ENCODE measurements at regions not wholly inside any gene's neighbourhood (a gene's known extent, or its start where the extent isn't known, plus 50 kb on each side); places are given as distances from the start of the nearest gene placed in this dataset.

GRCh38 chr14:36398463-36399291 lies 78.2 kb upstream of the MBIP start:
- no peak for TF ChIP-seq CTCF (IDR thresholded peaks at IDR 0.05; ENCODE audit: low read depth, low read length)
- Histone ChIP-seq H3K4me1 (ENCODE audit: low read depth) (no peaks in the 10 kb centered on the region), H3K9me3 (ENCODE audit: low read depth) (no peaks in the 10 kb centered on the region), H3K4me3 (no peak overlapping the region), H3K27me3 (no peaks in the 10 kb centered on the region), H3K27ac (no peak overlapping the region), H3K36me3 (no peaks in the 10 kb centered on the region)
- DNase-seq (ENCODE audit: low read depth in 1 of 2, low spot score in 1 of 2) = no peak

- no peaks in the 10 kb centered on the region for H3K27me3 ChIP-seq
- TF ChIP-seq CTCF (IDR thresholded peaks at IDR 0.05; ENCODE audit: low read depth, low read length) = no peak
- H3K9me3 ChIP-seq (ENCODE audit: low read depth) = no peaks in the 10 kb centered on the region
- no peak overlapping the region for H3K27ac ChIP-seq
- H3K4me3 ChIP-seq = no peak overlapping the region
- no peaks in the 10 kb centered on the region for H3K4me1 ChIP-seq (ENCODE audit: low read depth)
- no peak for DNase-seq (ENCODE audit: low read depth in 1 of 2, low spot score in 1 of 2)
- no peaks in the 10 kb centered on the region for H3K36me3 ChIP-seq
Measured at GRCh38 chr14:36397357-36397756, 76.9 kb upstream of the MBIP start.

- DNase-seq (ENCODE audit: low read depth in 1 of 2, low spot score in 1 of 2) = no peak
- Histone ChIP-seq H3K36me3 (no peaks in the 10 kb centered on the region), H3K9me3 (ENCODE audit: low read depth) (no peaks in the 10 kb centered on the region), H3K4me3 (no peak overlapping the region), H3K4me1 (ENCODE audit: low read depth) (no peaks in the 10 kb centered on the region), H3K27ac (no peak overlapping the region), H3K27me3 (no peaks in the 10 kb centered on the region)
- TF ChIP-seq CTCF (IDR thresholded peaks at IDR 0.05; ENCODE audit: low read depth, low read length) = no peak
Measured at GRCh38 chr14:36396798-36397197, 76.4 kb upstream of the MBIP start.

GRCh38 chr14:36394593-36394992 lies 74.2 kb upstream of the MBIP start:
- no peak overlapping the region for H3K27ac ChIP-seq
- peak in 1 of 2 donors; percentile 29 for DNase-seq (ENCODE audit: low read depth in 1 of 2, low spot score in 1 of 2)
- H3K4me3 ChIP-seq = no peak overlapping the region
- no peaks in the 10 kb centered on the region for H3K36me3 ChIP-seq
- no peak for TF ChIP-seq CTCF (IDR thresholded peaks at IDR 0.05; ENCODE audit: low read depth, low read length)
- no peaks in the 10 kb centered on the region for H3K4me1 ChIP-seq (ENCODE audit: low read depth)
- H3K9me3 ChIP-seq (ENCODE audit: low read depth) = no peaks in the 10 kb centered on the region
- peaks cover 2% of the 10 kb centered on the region for H3K27me3 ChIP-seq

GRCh38 chr14:36390718-36391117 lies 70.3 kb upstream of the MBIP start:
- Histone ChIP-seq H3K9me3 (ENCODE audit: low read depth) (no peaks in the 10 kb centered on the region), H3K36me3 (no peaks in the 10 kb centered on the region), H3K27ac (no peak overlapping the region), H3K4me1 (ENCODE audit: low read depth) (no peaks in the 10 kb centered on the region), H3K4me3 (no peak overlapping the region), H3K27me3 (peaks cover 7% of the 10 kb centered on the region)
- no peak for DNase-seq (ENCODE audit: low read depth in 1 of 2, low spot score in 1 of 2)
- TF ChIP-seq CTCF (IDR thresholded peaks at IDR 0.05; ENCODE audit: low read depth, low read length) = no peak
